Peyer's patch (tissue), 4 donors: ENCODE measurements at regions not wholly inside any gene's neighbourhood (a gene's known extent, or its start where the extent isn't known, plus 50 kb on each side); places are given as distances from the start of the nearest gene placed in this dataset.

Experiments used
- DNase-seq, 3 donors: peaks; one replicate each; pipeline ENCODE4 v3.0.0-alpha.2; 2017 to 2019
- H3K27ac ChIP-seq, 4 donors: fragments of 200-600 bp; sonication (generic); one replicate each; pipeline ENCODE4 v1.5.1; 2016 to 2019
- H3K27me3 ChIP-seq, 2 donors: fragments of 200-600 bp; sonication (generic); one replicate each; pipeline ENCODE4 v1.5.1; 2019
- H3K36me3 ChIP-seq, 3 donors: fragments of 200-600 bp; sonication (generic); one replicate each; pipeline ENCODE4 v1.5.1; 2016 to 2019
- H3K4me1 ChIP-seq, 4 donors: fragments of 200-600 bp; sonication (generic); one replicate each; pipeline ENCODE4 v1.5.1; 2016 to 2019
- H3K4me3 ChIP-seq, 4 donors: fragments of 200-600 bp; sonication (generic); 1 replicate in 3 of 4; 2 replicates in 1 of 4; pipeline ENCODE4 v1.5.1; 2016 to 2019; ENCODE audit warnings: mild to moderate bottlenecking in 1 of 4
- H3K9me3 ChIP-seq, 4 donors: fragments of 200-600 bp; sonication (generic); one replicate each; pipeline ENCODE4 v1.5.1; 2016 to 2019; ENCODE audit warnings: mild to moderate bottlenecking in 1 of 4
- POLR2A ChIP-seq, 2 donors: fragments of 450-650 bp; IDR thresholded peaks; one replicate each; pipeline ENCODE4 v1.5.1; 2017; ENCODE audit warnings: antibody characterized with exemption in 2 of 2, mild to moderate bottlenecking in 2 of 2, moderate library complexity in 2 of 2
- TF ChIP-seq, protein P1 (sequence below), 6 experiments: fragments of 450-650 bp in 4 of 6; fragments of 200-600 bp in 2 of 6; sonication (generic) in 1 of 6; IDR thresholded peaks; one replicate each; pipeline ENCODE4 v1.5.1; 2017 to 2019; ENCODE audit warnings: antibody characterized with exemption in 6 of 6, mild to moderate bottlenecking in 3 of 6, moderate library complexity in 1 of 6

DNA sequence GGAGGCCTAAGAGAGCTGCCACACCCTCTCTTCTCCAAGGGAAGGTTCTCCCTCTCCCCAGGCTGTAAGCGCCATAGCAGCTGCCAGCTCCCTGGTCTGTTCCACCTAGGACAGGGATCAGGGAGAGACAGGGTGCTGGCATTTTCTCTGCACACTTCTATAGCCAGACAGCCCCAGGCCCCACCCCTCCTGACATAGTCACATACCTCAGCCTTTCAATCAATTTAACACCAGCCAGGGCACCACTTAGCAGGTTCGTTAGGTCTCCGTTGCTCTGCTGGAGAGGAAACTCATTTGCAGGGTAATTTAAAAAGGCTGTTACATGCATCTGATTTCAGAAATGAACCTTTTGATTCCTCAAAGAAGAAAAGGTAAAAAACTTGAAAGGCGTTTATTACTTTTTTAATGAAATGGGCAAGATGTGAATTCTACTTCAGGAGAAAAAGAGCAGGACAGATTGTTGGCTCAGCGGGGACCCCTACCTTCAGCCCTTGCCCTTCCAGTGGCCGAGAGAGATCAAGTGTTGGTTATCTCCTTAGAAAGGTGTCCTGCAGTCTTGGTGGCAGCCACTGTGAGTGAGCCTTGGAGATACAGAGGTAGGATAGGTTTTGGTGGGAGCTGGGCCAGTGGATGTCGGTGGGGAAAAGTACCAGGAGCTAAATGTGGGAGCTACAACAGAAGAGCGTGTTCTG, 180.5 kb upstream of the GALNT17 start:
- H3K4me3 ChIP-seq: no peak overlapping the region
- H3K9me3 ChIP-seq: peaks cover 0 to 5% (median 0%) of the 10 kb centered on the region in 4 donors
- H3K27me3 ChIP-seq: no peaks in the 10 kb centered on the region
- H3K27ac ChIP-seq: no peak overlapping the region
- no peaks in the 10 kb centered on the region for H3K36me3 ChIP-seq
- no peaks in the 10 kb centered on the region for H3K4me1 ChIP-seq
- TF ChIP-seq, protein P1, sequence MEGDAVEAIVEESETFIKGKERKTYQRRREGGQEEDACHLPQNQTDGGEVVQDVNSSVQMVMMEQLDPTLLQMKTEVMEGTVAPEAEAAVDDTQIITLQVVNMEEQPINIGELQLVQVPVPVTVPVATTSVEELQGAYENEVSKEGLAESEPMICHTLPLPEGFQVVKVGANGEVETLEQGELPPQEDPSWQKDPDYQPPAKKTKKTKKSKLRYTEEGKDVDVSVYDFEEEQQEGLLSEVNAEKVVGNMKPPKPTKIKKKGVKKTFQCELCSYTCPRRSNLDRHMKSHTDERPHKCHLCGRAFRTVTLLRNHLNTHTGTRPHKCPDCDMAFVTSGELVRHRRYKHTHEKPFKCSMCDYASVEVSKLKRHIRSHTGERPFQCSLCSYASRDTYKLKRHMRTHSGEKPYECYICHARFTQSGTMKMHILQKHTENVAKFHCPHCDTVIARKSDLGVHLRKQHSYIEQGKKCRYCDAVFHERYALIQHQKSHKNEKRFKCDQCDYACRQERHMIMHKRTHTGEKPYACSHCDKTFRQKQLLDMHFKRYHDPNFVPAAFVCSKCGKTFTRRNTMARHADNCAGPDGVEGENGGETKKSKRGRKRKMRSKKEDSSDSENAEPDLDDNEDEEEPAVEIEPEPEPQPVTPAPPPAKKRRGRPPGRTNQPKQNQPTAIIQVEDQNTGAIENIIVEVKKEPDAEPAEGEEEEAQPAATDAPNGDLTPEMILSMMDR (IDR thresholded peaks at IDR 0.05): no peak
- TF ChIP-seq POLR2A (IDR thresholded peaks at IDR 0.05): no peak
- no peak for DNase-seq

DNA sequence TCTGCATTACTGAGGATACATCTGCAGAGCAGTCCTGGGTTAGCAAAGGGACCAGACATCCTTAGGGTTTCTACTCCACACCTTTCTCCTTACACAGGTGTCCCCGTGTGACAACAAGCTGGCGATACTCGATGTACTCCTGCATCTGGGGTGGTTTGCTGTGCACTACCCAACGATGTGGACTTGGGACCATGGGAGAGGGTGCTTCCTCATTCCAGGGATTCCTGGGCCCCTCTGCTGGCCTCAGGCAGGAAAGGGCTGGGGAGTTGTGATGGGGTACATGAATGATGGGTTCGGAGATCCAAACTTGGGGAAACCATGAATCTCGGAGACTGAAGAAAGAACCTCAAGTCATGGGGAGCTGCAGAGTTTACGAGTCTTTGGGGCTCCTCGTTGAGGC, 179.6 kb upstream of the GALNT17 start:
- no peak for DNase-seq
- H3K4me3 ChIP-seq: no peak overlapping the region
- TF ChIP-seq, protein P1 (IDR thresholded peaks at IDR 0.05): no peak
- TF ChIP-seq POLR2A (IDR thresholded peaks at IDR 0.05): no peak
- no peak overlapping the region for H3K27ac ChIP-seq
- H3K27me3 ChIP-seq: no peaks in the 10 kb centered on the region
- no peaks in the 10 kb centered on the region for H3K4me1 ChIP-seq
- H3K36me3 ChIP-seq: no peaks in the 10 kb centered on the region
- H3K9me3 ChIP-seq: peaks cover 0 to 5% (median 0%) of the 10 kb centered on the region in 4 donors

DNA sequence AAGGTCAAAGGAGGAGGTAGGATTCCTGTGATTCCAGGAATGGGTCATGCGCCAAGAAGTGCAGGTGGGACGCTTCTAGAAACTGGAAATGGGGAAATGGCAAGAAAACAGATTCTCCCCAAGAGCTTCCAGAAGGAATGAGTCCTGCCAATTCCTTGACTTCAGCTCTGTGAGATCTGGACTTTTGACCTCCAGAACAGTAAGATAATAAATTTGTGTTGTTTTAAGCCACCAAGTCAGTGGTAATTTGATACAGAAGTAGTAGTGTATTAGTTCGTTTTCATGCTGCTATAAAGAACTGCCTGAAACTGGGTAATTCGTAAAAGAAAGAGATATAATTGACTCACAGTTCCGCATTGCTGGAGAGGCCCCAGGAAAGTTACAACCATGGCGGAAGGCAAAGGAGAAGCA, 178.6 kb upstream of the GALNT17 start:
- Histone ChIP-seq H3K36me3 (no peaks in the 10 kb centered on the region), H3K4me1 (no peaks in the 10 kb centered on the region), H3K9me3 (peaks cover 0 to 5% (median 0%) of the 10 kb centered on the region in 4 donors), H3K27ac (no peak overlapping the region), H3K27me3 (no peaks in the 10 kb centered on the region), H3K4me3 (no peak overlapping the region)
- TF ChIP-seq, protein P1 (IDR thresholded peaks at IDR 0.05): no peak
- no peak for DNase-seq

DNA sequence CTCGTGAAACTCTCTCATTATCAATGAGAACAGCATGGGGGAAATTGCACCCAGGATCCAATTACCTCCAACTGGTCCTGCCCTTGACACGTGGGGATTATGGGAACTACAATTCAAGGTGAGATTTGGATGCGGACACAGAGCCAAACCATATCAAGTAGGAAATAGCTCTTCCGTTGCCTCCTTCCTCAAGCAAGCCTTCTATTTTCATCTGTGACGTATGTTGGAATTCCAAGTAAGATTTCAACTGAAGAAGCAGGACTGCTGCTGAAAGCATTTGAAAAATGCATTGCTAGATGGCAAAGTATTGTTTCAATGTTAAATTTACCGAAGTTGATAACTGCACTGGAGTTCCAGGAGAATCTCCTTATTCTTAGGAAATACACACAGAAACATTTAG, 178.1 kb upstream of the GALNT17 start:
- DNase-seq: no peak
- TF ChIP-seq, protein P1 (IDR thresholded peaks at IDR 0.05): no peak
- no peak for TF ChIP-seq POLR2A (IDR thresholded peaks at IDR 0.05)
- Histone ChIP-seq H3K9me3 (peaks cover 0 to 3% (median 0%) of the 10 kb centered on the region in 4 donors), H3K4me3 (no peak overlapping the region), H3K4me1 (no peaks in the 10 kb centered on the region), H3K36me3 (no peaks in the 10 kb centered on the region), H3K27me3 (no peaks in the 10 kb centered on the region), H3K27ac (no peak overlapping the region)

DNA sequence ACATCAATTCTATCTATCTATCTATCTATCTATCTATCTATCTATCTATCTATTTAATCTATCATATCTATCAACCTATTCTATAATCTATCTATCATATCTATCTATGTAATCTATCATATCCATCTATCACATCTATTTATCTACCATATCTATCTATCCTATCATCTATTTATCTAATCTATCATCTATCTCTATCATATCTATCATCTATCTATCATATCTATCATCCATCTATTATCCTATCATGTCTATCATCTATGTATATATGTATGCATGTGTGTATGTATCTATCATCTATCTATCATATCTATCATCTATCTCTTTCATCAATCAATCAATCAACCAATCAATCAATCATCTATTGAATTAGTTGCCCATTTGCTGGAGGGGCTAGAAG, 159.3 kb upstream of the GALNT17 start:
- H3K36me3 ChIP-seq: no peaks in the 10 kb centered on the region

More for the DNA sequence above, 159.3 kb upstream of the GALNT17 start:
- no peak for TF ChIP-seq POLR2A (IDR thresholded peaks at IDR 0.05)
- TF ChIP-seq, protein P1 (IDR thresholded peaks at IDR 0.05): no peak
- Histone ChIP-seq H3K4me3 (no peak overlapping the region), H3K4me1 (no peaks in the 10 kb centered on the region), H3K27ac (no peak overlapping the region), H3K27me3 (no peaks in the 10 kb centered on the region), H3K9me3 (peaks cover 0 to under 1% (median 0%) of the 10 kb centered on the region in 4 donors)
- no peak for DNase-seq
